D721Med (cell line): ENCODE measurements at regions not wholly inside any gene's neighbourhood (a gene's known extent, or its start where the extent isn't known, plus 50 kb on each side); places are given as distances from the start of the nearest gene placed in this dataset.

Experiments used
- DNase-seq: peaks from one replicate; pipeline ENCODE4 v3.0.0; 2011; ENCODE audit warnings: low spot score; ENCODE audit not compliant: insufficient read length
- FAIRE-seq: peaks from 2 replicates; lab custom pipeline; 2011; peaks lifted over from hg19 to GRCh38; lab: Jason Lieb, UNC
- CTCF ChIP-seq: IDR thresholded peaks from 2 replicates; pipeline ENCODE4 v1.5.1; 2012; ENCODE audit warnings: mild to moderate bottlenecking, control low read depth; ENCODE audit not compliant: insufficient read depth; ENCODE audit errors: missing control alignments

GRCh38 chrX:122421434-122422121 lies 762.5 kb upstream of the GRIA3 start:
- no peak for TF ChIP-seq CTCF
- FAIRE-seq (no peak), DNase-seq (no peak)

GRCh38 chrX:122422547-122422946 lies 761.5 kb upstream of the GRIA3 start:
- no peak for DNase-seq
- TF ChIP-seq CTCF, result no peak
- no peak for FAIRE-seq

GRCh38 chrX:122434942-122435341 lies 749.1 kb upstream of the GRIA3 start:
- DNase-seq, result no peak
- TF ChIP-seq CTCF, result no peak
- FAIRE-seq, result peak; percentile 53

GRCh38 chrX:122439831-122440230 lies 744.2 kb upstream of the GRIA3 start:
- DNase-seq (no peak), FAIRE-seq (no peak)

GRCh38 chrX:122440832-122441231 lies 743.2 kb upstream of the GRIA3 start:
- no peak for TF ChIP-seq CTCF
- DNase-seq (no peak), FAIRE-seq (no peak)

More at GRCh38 chrX:122439831-122440230, 744.2 kb upstream of the GRIA3 start:
- TF ChIP-seq CTCF, result no peak

GRCh38 chrX:122441451-122441850 lies 742.6 kb upstream of the GRIA3 start:
- TF ChIP-seq CTCF, result no peak
- DNase-seq (no peak), FAIRE-seq (no peak)

GRCh38 chrX:122445466-122445865 lies 738.6 kb upstream of the GRIA3 start:
- FAIRE-seq, result no peak
- DNase-seq, result no peak
- TF ChIP-seq CTCF, result no peak
